ENCODE measurements at regions not wholly inside any gene's neighbourhood (a gene's known extent, or its start where the extent isn't known, plus 50 kb on each side); places are given as distances from the start of the nearest gene placed in this dataset.
"Not testable (repeated sequence)": the region's sequence is repeated elsewhere in the genome, so short reads cannot be mapped to it uniquely, and the experiment has no call there.

GRCh38 chr2:131425231-131425941 is 50.5 kb upstream of the TUBA3D start:
- 4 to 16% (median 6%) methylated on average over 10 to 55 of the region's 57 CpGs for WGBS, 5 donors
- H3K4me3 ChIP-seq = peak overlapping the region in 2 of 4 donors; percentile 31 to 32
- peak in 1 of 2 donors; percentile 24 for DNase-seq
- H3K9me3 ChIP-seq = no peaks in the 10 kb centered on the region
- TF ChIP-seq EP300 (IDR thresholded peaks at IDR 0.05) (no peak), CTCF (IDR thresholded peaks at IDR 0.05) (no peak)
- no peak overlapping the region for H3K27ac ChIP-seq
- H3K27me3 ChIP-seq = peaks cover 0 to 84% (median 40%) of the 10 kb centered on the region in 3 donors
- no peaks in the 10 kb centered on the region for H3K36me3 ChIP-seq
- intact Hi-C loops (cut with DNase I; ENCODE audit: low total_unique reads) = no loop called here
- H3K4me1 ChIP-seq = peaks cover 0 to 6% (median 0%) of the 10 kb centered on the region in 4 donors

DNA sequence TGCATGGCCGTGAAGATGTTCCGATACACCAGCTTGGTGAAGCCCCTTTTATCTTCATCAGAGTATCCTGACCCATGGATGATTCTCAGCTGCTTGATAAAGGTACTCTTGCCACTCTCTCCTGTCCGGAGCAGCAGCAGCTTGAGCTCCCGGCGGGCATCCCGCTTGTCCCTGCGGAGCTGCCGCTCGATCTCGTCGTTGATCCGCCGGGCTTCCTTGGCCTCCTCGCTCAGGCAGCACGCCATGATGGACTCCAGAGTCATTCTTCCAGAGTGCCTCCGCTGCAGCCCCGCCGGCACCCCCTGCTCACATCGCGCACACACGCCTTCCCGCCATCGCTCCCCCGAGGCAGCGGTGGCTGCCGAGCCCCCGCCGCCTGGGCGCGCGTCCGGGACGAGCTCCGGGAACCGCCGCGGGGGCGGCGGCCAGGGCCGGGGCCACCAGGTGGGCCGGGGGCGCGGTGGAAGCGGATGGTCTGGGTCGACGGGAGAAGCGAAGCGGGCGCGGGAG is 51.3 kb upstream of the TUBA3D start:
- intact Hi-C loops (cut with DNase I; ENCODE audit: low total_unique reads); H3K9me3 ChIP-seq; H3K4me1 ChIP-seq; H3K36me3 ChIP-seq; H3K27ac ChIP-seq: not testable (repeated sequence)
- peak overlapping the region in 2 of 4 donors; percentile 11 to 32 for H3K4me3 ChIP-seq
- peaks cover 0 to 76% (median 36%) of the 10 kb centered on the region in 3 donors for H3K27me3 ChIP-seq
- WGBS, 5 donors = 13 to 78% (median 31%) methylated on average over 3 to 47 of the region's 50 CpGs
- DNase-seq = peak in 1 of 2 donors; percentile 12

DNA sequence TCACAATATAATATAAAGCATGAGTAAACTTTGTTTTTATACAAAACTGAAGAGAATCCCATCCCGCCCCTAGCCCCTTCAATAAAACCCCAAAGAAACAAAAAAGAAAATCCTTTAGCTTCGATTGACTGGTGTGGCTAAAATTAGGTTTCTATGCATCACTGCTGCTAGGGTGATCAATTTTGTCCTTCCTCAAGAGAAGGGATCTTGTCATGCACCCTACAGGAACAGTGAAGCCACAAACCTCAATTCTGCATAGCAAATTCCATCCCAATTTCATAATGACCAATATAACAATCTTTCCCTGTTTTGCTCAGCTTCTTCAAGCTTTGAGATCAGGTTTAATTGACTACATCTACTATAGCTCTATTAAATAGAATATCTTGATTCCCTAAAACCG is 55.2 kb upstream of the TUBA3D start:
- peaks cover 0 to 66% (median 12%) of the 10 kb centered on the region in 3 donors for H3K27me3 ChIP-seq
- 74 to 84% (median 81%) methylated on average over 3 of the region's 3 CpGs for WGBS, 5 donors
- H3K4me1 ChIP-seq; H3K36me3 ChIP-seq; H3K9me3 ChIP-seq; intact Hi-C loops (cut with DNase I; ENCODE audit: low total_unique reads); DNase-seq; H3K4me3 ChIP-seq; H3K27ac ChIP-seq: not testable (repeated sequence)

DNA sequence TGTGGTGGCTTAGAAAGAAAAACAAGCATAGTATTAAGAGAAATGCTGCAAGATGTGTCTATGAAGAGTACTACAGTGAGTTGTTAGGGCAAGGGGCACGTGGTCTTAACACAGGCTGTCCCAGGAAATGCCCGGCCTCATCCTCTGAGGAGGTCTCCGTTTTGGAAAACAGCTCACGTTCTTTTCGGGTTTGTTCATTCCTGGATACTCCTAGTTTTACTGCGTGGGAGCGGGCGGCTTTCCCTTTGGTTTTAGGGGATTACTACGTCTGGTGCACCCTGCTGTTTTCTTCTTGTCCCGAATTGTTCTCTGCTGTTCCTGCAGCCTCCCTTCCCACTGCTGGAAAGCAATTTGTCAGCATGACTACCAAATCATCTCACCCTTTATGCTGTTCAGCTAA is 55.5 kb upstream of the RAB6D start:
- DNase-seq = no peak
- no peaks in the 10 kb centered on the region for H3K9me3 ChIP-seq
- no peak overlapping the region for H3K27ac ChIP-seq
- TF ChIP-seq POLR2AphosphoS5 (IDR thresholded peaks at IDR 0.05) = no peak
- no peak for TF ChIP-seq POLR2A (IDR thresholded peaks at IDR 0.05)
- TF ChIP-seq EP300 (IDR thresholded peaks at IDR 0.05) = no peak
- no peak for TF ChIP-seq CTCF (IDR thresholded peaks at IDR 0.05)
- no peaks in the 10 kb centered on the region for H3K36me3 ChIP-seq
- no peak overlapping the region for H3K4me3 ChIP-seq
- WGBS, 5 donors = 35 to 44% (median 37%) methylated on average over 10 of the region's 10 CpGs
- no peaks in the 10 kb centered on the region for H3K4me1 ChIP-seq
- peaks cover 0 to 60% (median 1%) of the 10 kb centered on the region in 3 donors for H3K27me3 ChIP-seq
- intact Hi-C loops (cut with DNase I; ENCODE audit: low total_unique reads) = no loop called here

GRCh38 chr2:131418625-131419024 is 54.7 kb upstream of the RAB6D start:
- no peak for DNase-seq
- TF ChIP-seq POLR2A (IDR thresholded peaks at IDR 0.05) (no peak), CTCF (IDR thresholded peaks at IDR 0.05) (no peak), POLR2AphosphoS5 (IDR thresholded peaks at IDR 0.05) (no peak), EP300 (IDR thresholded peaks at IDR 0.05) (no peak)
- Histone ChIP-seq H3K36me3 (no peaks in the 10 kb centered on the region), H3K9me3 (no peaks in the 10 kb centered on the region), H3K4me3 (no peak overlapping the region), H3K27me3 (peaks cover 0 to 55% (median 0%) of the 10 kb centered on the region in 3 donors), H3K4me1 (no peaks in the 10 kb centered on the region), H3K27ac (no peak overlapping the region)
- WGBS, 5 donors = 82 to 88% (median 87%) methylated on average over 8 of the region's 8 CpGs
- intact Hi-C loops (cut with DNase I; ENCODE audit: low total_unique reads) = no loop called here
